ENCODE measurements at regions not wholly inside any gene's neighbourhood (a gene's known extent, or its start where the extent isn't known, plus 50 kb on each side); places are given as distances from the start of the nearest gene placed in this dataset.

- WGBS, 2 experiments (ENCODE audit: extremely low coverage in 1 of 2, insufficient coverage in 1 of 2, insufficient read length in 1 of 2, insufficient replicate concordance in 2 of 2, low coverage in 1 of 2, low lambda C conversion rate in 2 of 2, missing lambda C conversion rate in 1 of 2): 100% methylated on average over 1 of the region's 1 CpG; no CpG with 5 or more reads in 1 of the 2 experiments
- Histone ChIP-seq H3K18ac (ENCODE audit: extremely low read depth, low read length) (no peak overlapping the region), H3K79me1 (ENCODE audit: low read depth, low read length) (no peaks in the 10 kb centered on the region), H3K27ac (ENCODE audit: low read depth, low read length) (no peak overlapping the region), H2AK5ac (ENCODE audit: low read depth, low read length) (no peak overlapping the region), H2BK120ac (replicated peaks; ENCODE audit: low read depth, low read length) (no peak overlapping the region), H3K4me2 (ENCODE audit: insufficient read depth in 1 of 2, low read depth in 2 of 2, low read length in 2 of 2) (no peak overlapping the region), H4K20me1 (replicated peaks in 1 of 2; ENCODE audit: control insufficient read depth in 1 of 2, insufficient read depth in 2 of 2, low read length in 2 of 2) (no peaks in the 10 kb centered on the region), H3K79me2 (ENCODE audit: control insufficient read depth in 1 of 2, insufficient read depth in 2 of 2, low read length in 2 of 2) (no peaks in the 10 kb centered on the region), H4K5ac (ENCODE audit: insufficient read length, low read depth, low read length) (no peak overlapping the region), H2BK20ac (ENCODE audit: low read length) (no peak overlapping the region), H3K27me3 (replicated peaks in 1 of 4; ENCODE audit: control insufficient read depth in 3 of 4, extremely low read depth in 1 of 4, insufficient read depth in 3 of 4, low read length in 3 of 4) (no peaks in the 10 kb centered on the region), H2BK5ac (ENCODE audit: low read depth, low read length) (no peak overlapping the region), H3K36me3 (ENCODE audit: control insufficient read depth in 2 of 4, insufficient read depth in 4 of 4, low read length in 3 of 4) (no peaks in the 10 kb centered on the region), H2BK15ac (ENCODE audit: low read length) (no peak overlapping the region), H3K56ac (replicated peaks; ENCODE audit: insufficient read length, low read depth, low read length) (peak overlapping the region; percentile 80), H2BK12ac (ENCODE audit: low read depth, low read length) (no peak overlapping the region), H3K4ac (replicated peaks; ENCODE audit: insufficient read length, low read depth, low read length) (no peak overlapping the region), H3K23me2 (ENCODE audit: low read depth, low read length) (no peaks in the 10 kb centered on the region; the same call in 1 of the 2 replicates), H3K9me3 (ENCODE audit: insufficient read depth in 2 of 2, low read depth in 1 of 2, low read length in 1 of 2) (no peaks in the 10 kb centered on the region), H4K8ac (ENCODE audit: extremely low read depth, insufficient read depth, low read length) (no peak overlapping the region), H3K14ac (ENCODE audit: insufficient read length) (no peak overlapping the region), H3K4me3 (ENCODE audit: extremely low read depth in 1 of 4, insufficient read depth in 2 of 4, low read depth in 3 of 4, low read length in 4 of 4) (no peak overlapping the region), H2AFZ (ENCODE audit: low read length) (no peak overlapping the region), H4K91ac (replicated peaks; ENCODE audit: insufficient read length, low read length) (no peak overlapping the region), H3K4me1 (replicated peaks in 1 of 4; ENCODE audit: control insufficient read depth in 3 of 4, insufficient read depth in 4 of 4, low read length in 3 of 4) (peaks cover 0 to 10% (median 5%) of the 10 kb centered on the region in 4 experiments; a peak in 4 of 7 replicates), H3K9ac (replicated peaks in 1 of 4; ENCODE audit: extremely low read depth in 1 of 4, low read depth in 3 of 4, low read length in 3 of 4) (no peak overlapping the region), H3K23ac (ENCODE audit: insufficient read length) (no peak overlapping the region)
- ChIA-PET CTCF (ENCODE audit: partially characterized antibody) (no interaction called here), POLR2A (ENCODE audit: partially characterized antibody) (no interaction called here)
- no peak for DNase-seq (ENCODE audit: low read depth in 1 of 2, low spot score in 2 of 2)
- no peak for FAIRE-seq
- peak; percentile 82; the same call in 1 of the 2 replicates for TF ChIP-seq MAFK (IDR thresholded peaks at IDR 0.05; ENCODE audit: low read depth, low read length)
- TF ChIP-seq TCF12 (IDR thresholded peaks at IDR 0.05; ENCODE audit: low read depth, low read length): no peak
Measured at GRCh38 chr4:30842142-30842541, 122.0 kb downstream of the PCDH7 start.
